22Rv1 (cell line): ENCODE measurements at regions not wholly inside any gene's neighbourhood (a gene's known extent, or its start where the extent isn't known, plus 50 kb on each side); places are given as distances from the start of the nearest gene placed in this dataset.

Experiments used
- ZFX ChIP-seq: fragments of 450-650 bp; IDR thresholded peaks from 2 replicates; pipeline ENCODE4 v1.6.1; 2017; ENCODE audit warnings: antibody characterized with exemption, borderline replicate concordance
- TF ChIP-seq, protein P1 (sequence below): fragments of 450-650 bp; IDR thresholded peaks from 2 replicates; pipeline ENCODE4 v1.5.1; 2017; ENCODE audit warnings: mild to moderate bottlenecking

DNA sequence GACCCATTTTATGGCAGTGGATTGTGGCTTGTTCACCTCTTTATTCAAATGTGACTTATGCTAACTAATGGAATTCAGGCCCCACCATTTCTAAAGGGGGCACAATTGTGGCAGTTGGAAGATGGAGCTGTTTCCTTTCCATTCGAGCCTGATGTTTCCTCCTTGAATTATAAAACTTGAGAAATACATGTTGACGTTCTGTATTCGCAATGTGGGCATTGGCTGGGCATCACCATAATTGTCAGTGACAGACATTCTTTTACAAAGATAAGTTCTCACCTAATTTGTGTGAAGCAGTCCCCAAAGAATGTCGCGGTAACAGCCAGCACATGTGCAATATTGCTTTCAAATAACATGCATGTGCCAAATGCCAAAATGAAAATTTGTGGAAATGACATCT is 1070.2 kb upstream of the TENM3 start:
- TF ChIP-seq, protein P1, sequence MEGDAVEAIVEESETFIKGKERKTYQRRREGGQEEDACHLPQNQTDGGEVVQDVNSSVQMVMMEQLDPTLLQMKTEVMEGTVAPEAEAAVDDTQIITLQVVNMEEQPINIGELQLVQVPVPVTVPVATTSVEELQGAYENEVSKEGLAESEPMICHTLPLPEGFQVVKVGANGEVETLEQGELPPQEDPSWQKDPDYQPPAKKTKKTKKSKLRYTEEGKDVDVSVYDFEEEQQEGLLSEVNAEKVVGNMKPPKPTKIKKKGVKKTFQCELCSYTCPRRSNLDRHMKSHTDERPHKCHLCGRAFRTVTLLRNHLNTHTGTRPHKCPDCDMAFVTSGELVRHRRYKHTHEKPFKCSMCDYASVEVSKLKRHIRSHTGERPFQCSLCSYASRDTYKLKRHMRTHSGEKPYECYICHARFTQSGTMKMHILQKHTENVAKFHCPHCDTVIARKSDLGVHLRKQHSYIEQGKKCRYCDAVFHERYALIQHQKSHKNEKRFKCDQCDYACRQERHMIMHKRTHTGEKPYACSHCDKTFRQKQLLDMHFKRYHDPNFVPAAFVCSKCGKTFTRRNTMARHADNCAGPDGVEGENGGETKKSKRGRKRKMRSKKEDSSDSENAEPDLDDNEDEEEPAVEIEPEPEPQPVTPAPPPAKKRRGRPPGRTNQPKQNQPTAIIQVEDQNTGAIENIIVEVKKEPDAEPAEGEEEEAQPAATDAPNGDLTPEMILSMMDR = no peak
- no peak for TF ChIP-seq ZFX
